ENCODE measurements at regions not wholly inside any gene's neighbourhood (a gene's known extent, or its start where the extent isn't known, plus 50 kb on each side); places are given as distances from the start of the nearest gene placed in this dataset.

DNA sequence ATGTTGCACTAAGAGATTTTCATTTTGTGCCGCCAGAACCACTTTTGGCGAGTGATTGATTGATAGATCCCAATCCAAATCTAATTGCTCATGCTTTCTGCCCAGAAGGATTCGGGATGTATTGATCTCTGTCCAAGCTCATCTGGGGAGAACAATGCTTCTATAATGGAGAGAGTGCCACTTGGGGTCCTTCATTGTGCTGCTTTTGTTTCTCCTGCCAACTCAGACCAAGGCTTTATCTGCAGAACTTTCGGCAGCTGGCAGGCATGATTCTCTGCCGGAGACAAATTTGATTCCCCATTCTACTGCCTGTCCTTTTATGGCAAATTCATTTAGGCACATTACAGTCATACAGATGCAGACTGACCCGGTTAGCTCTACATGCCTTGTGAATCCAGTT is 62.9 kb upstream of the NTM start:
- DNase-seq, result no peak

DNA sequence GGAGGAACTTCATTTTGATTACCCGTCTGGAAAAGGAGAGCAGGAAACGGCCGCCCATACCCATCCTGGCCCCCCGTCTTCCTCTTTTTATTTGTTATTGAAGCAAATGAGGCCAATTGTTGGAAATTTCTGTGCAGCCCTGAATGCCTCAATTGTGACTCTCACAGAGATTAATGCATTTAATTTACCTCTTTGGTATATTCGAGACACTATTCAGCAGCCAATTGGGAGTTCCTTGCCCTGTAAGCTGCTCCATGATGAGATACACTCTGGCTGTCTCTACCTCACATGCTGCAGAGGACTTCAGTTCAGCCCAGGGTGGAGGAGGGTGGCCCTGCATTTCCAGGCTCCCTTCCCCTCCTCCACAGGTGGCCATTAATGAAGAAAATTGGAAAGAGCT is 60.6 kb upstream of the NTM start:
- no peak for DNase-seq

- no peak for DNase-seq
These were observed 58.5 kb upstream of the NTM start for GRCh38 chr11:131311776-131312514.
